H1 (cell line): ENCODE measurements at regions not wholly inside any gene's neighbourhood (a gene's known extent, or its start where the extent isn't known, plus 50 kb on each side); places are given as distances from the start of the nearest gene placed in this dataset.

Experiments
- CTCF ChIA-PET: fragments of 300-600 bp; sonication (Branson Sonifier 250); formaldehyde crosslinking; loops from one replicate; lab custom pipeline; 2021; ENCODE audit not compliant: partially characterized antibody; lab: Charles Lee
- POLR2A ChIA-PET: fragments of 300-600 bp; sonication (Branson Sonifier 250); formaldehyde crosslinking; loops from one replicate; lab custom pipeline; 2021; ENCODE audit warnings: inconsistent platforms; ENCODE audit not compliant: partially characterized antibody; lab: Charles Lee
- DNase-seq, 2 experiments: peaks; one replicate each; pipeline versions ENCODE4 v3.0.0 to v3.0.0-alpha.2; 2010 to 2022; ENCODE audit warnings: low spot score in 2 of 2, low read depth in 1 of 2, mixed read lengths in 1 of 2
- FAIRE-seq: peaks from 2 replicates; lab custom pipeline; 2011; peaks lifted over from hg19 to GRCh38; lab: Jason Lieb, UNC
- H2AFZ ChIP-seq: 2 replicates; pipeline ENCODE4 v1.8.1; 2012; ENCODE audit warnings: low read length, inconsistent platforms
- H2AK5ac ChIP-seq: 2 replicates; pipeline ENCODE4 v1.6.1; 2013; ENCODE audit warnings: low read depth, low read length
- H2BK120ac ChIP-seq: replicated peaks from 2 replicates; pipeline ENCODE3; 2013; ENCODE audit warnings: low read depth, low read length, inconsistent platforms
- H2BK12ac ChIP-seq: 2 replicates; pipeline ENCODE4 v1.6.1; 2013; ENCODE audit warnings: low read depth, low read length
- H2BK15ac ChIP-seq: 2 replicates; pipeline ENCODE4 v1.6.1; 2013; ENCODE audit warnings: low read length
- H2BK20ac ChIP-seq: 2 replicates; pipeline ENCODE4 v1.6.1; 2013; ENCODE audit warnings: low read length
- H2BK5ac ChIP-seq: 2 replicates; pipeline ENCODE4 v1.6.1; 2013; ENCODE audit warnings: low read depth, low read length
- H3K14ac ChIP-seq: 2 replicates; pipeline ENCODE4 v1.6.1; 2013; ENCODE audit warnings: inconsistent platforms; ENCODE audit not compliant: insufficient read length
- H3K18ac ChIP-seq: 2 replicates; pipeline ENCODE4 v1.6.1; 2013; ENCODE audit warnings: low read length; ENCODE audit errors: extremely low read depth
- H3K23ac ChIP-seq: 2 replicates; pipeline ENCODE4 v1.6.1; 2013; ENCODE audit warnings: inconsistent platforms; ENCODE audit not compliant: insufficient read length
- H3K23me2 ChIP-seq: 2 replicates; pipeline ENCODE4 v1.6.1; 2013; ENCODE audit warnings: low read depth, low read length
- H3K27ac ChIP-seq: 2 replicates; pipeline ENCODE4 v1.6.1; 2011; ENCODE audit warnings: low read depth, low read length, inconsistent platforms
- H3K27me3 ChIP-seq, 4 experiments: replicated peaks in 1 of 4; 1 replicate in 1 of 4; 2 replicates in 3 of 4; pipeline versions ENCODE4 v1.6.1 to v1.8.1; 2011 to 2013; ENCODE audit warnings: low read length in 3 of 4, mild to moderate bottlenecking in 3 of 4, inconsistent platforms in 2 of 4, mixed read lengths in 2 of 4, moderate library complexity in 1 of 4; ENCODE audit not compliant: control insufficient read depth in 3 of 4, insufficient read depth in 3 of 4; ENCODE audit errors: extremely low read depth in 1 of 4
- H3K36me3 ChIP-seq, 4 experiments: 2 replicates each; pipeline versions ENCODE4 v1.6.1 to v1.8.1; 2011 to 2013; ENCODE audit warnings: mild to moderate bottlenecking in 4 of 4, low read length in 3 of 4, moderate library complexity in 2 of 4, control low read depth in 1 of 4, inconsistent platforms in 1 of 4; ENCODE audit not compliant: insufficient read depth in 4 of 4, control insufficient read depth in 2 of 4
- H3K4ac ChIP-seq: replicated peaks from 2 replicates; pipeline ENCODE3; 2013; ENCODE audit warnings: low read length, low read depth, mixed read lengths, inconsistent platforms; ENCODE audit not compliant: insufficient read length
- H3K4me1 ChIP-seq, 4 experiments: replicated peaks in 1 of 4; 1 replicate in 1 of 4; 2 replicates in 3 of 4; pipeline versions ENCODE4 v1.6.1 to v1.8.1; 2011 to 2013; ENCODE audit warnings: low read length in 3 of 4, inconsistent platforms in 2 of 4, mixed read lengths in 1 of 4; ENCODE audit not compliant: insufficient read depth in 4 of 4, control insufficient read depth in 3 of 4
- H3K4me2 ChIP-seq, 2 experiments: 2 replicates each; pipeline versions ENCODE4 v1.6.1 to v1.8.1; 2011 to 2013; ENCODE audit warnings: low read depth in 2 of 2, low read length in 2 of 2, control low read depth in 1 of 2, inconsistent platforms in 1 of 2, mild to moderate bottlenecking in 1 of 2; ENCODE audit not compliant: insufficient read depth in 1 of 2
- H3K4me3 ChIP-seq, 4 experiments: fragments of 200-600, 300-600 bp in 1 of 4; sonication (generic), shearing (Covaris generic), sonication (Bioruptor Twin) in 1 of 4; 2 replicates each; pipeline versions ENCODE4 v1.5.1 to v1.8.1; 2011 to 2016; ENCODE audit warnings: low read length in 4 of 4, low read depth in 3 of 4, control low read depth in 2 of 4, inconsistent platforms in 2 of 4, mild to moderate bottlenecking in 2 of 4, mixed read lengths in 1 of 4, moderate library complexity in 1 of 4; ENCODE audit not compliant: insufficient read depth in 2 of 4; ENCODE audit errors: extremely low read depth in 1 of 4
- H3K56ac ChIP-seq: replicated peaks from 2 replicates; pipeline ENCODE3; 2013; ENCODE audit warnings: low read depth, mild to moderate bottlenecking, mixed read lengths, low read length, inconsistent platforms; ENCODE audit not compliant: insufficient read length
- H3K79me1 ChIP-seq: 2 replicates; pipeline ENCODE4 v1.6.1; 2013; ENCODE audit warnings: low read depth, low read length, control low read depth
- H3K79me2 ChIP-seq, 2 experiments: 2 replicates each; pipeline versions ENCODE4 v1.6.1 to v1.8.1; 2012 to 2013; ENCODE audit warnings: low read length in 2 of 2, mild to moderate bottlenecking in 2 of 2, inconsistent platforms in 1 of 2; ENCODE audit not compliant: insufficient read depth in 2 of 2, control insufficient read depth in 1 of 2
- H3K9ac ChIP-seq, 4 experiments: replicated peaks in 1 of 4; 1 replicate in 1 of 4; 2 replicates in 3 of 4; pipeline versions ENCODE4 v1.6.1 to v1.8.1; 2011 to 2013; ENCODE audit warnings: low read depth in 3 of 4, low read length in 3 of 4, control low read depth in 2 of 4, mild to moderate bottlenecking in 2 of 4, moderate library complexity in 2 of 4, inconsistent platforms in 1 of 4; ENCODE audit errors: extremely low read depth in 1 of 4
- H3K9me3 ChIP-seq, 2 experiments: 2 replicates each; pipeline versions ENCODE4 v1.6.1 to v1.8.1; 2012 to 2013; ENCODE audit warnings: mild to moderate bottlenecking in 2 of 2, moderate library complexity in 2 of 2, control low read depth in 1 of 2, inconsistent platforms in 1 of 2, low read depth in 1 of 2, low read length in 1 of 2, mixed read lengths in 1 of 2; ENCODE audit not compliant: insufficient read depth in 2 of 2
- H4K20me1 ChIP-seq, 2 experiments: replicated peaks in 1 of 2; 2 replicates each; pipeline versions ENCODE3 to v1.8.1; 2011 to 2013; ENCODE audit warnings: inconsistent platforms in 2 of 2, low read length in 2 of 2, mild to moderate bottlenecking in 1 of 2; ENCODE audit not compliant: insufficient read depth in 2 of 2, control insufficient read depth in 1 of 2
- H4K5ac ChIP-seq: 2 replicates; pipeline ENCODE4 v1.6.1; 2013; ENCODE audit warnings: low read length, low read depth, mixed read lengths, inconsistent platforms; ENCODE audit not compliant: insufficient read length
- H4K8ac ChIP-seq: 2 replicates; pipeline ENCODE4 v1.8.0; 2013; ENCODE audit warnings: mild to moderate bottlenecking, moderate library complexity, low read length, inconsistent platforms; ENCODE audit not compliant: insufficient read depth; ENCODE audit errors: extremely low read depth
- H4K91ac ChIP-seq: replicated peaks from 2 replicates; pipeline ENCODE3; 2013; ENCODE audit warnings: low read length, mixed read lengths, inconsistent platforms; ENCODE audit not compliant: insufficient read length
- EGR1 ChIP-seq: IDR thresholded peaks from 2 replicates; pipeline ENCODE4 v1.6.1; 2011; ENCODE audit warnings: low read depth, low read length, borderline replicate concordance
- HDAC6 ChIP-seq: IDR thresholded peaks from one replicate; pipeline ENCODE4 v1.7.1; 2012; ENCODE audit warnings: low read depth, mild to moderate bottlenecking, inconsistent platforms, low read length, moderate library complexity
- POLR2AphosphoS5 ChIP-seq: IDR thresholded peaks from 2 replicates; pipeline ENCODE4 v1.6.1; 2011; ENCODE audit warnings: low read depth, low read length
- SP4 ChIP-seq: IDR thresholded peaks from 2 replicates; pipeline ENCODE4 v1.6.1; 2012; ENCODE audit warnings: low read length, inconsistent platforms
- TAF1 ChIP-seq: IDR thresholded peaks from 2 replicates; pipeline ENCODE4 v1.6.1; 2011; ENCODE audit warnings: mild to moderate bottlenecking, low read depth, low read length
- TAF7 ChIP-seq: optimal IDR thresholded peaks from 2 replicates; pipeline ENCODE3; 2011; ENCODE audit warnings: low read depth, mild to moderate bottlenecking, inconsistent platforms, low read length, moderate library complexity, borderline replicate concordance
- TEAD4 ChIP-seq: IDR thresholded peaks from 2 replicates; pipeline ENCODE4 v1.6.1; 2012; ENCODE audit warnings: low read depth, low read length, inconsistent platforms, mixed read lengths
- WGBS, 2 experiments: shearing (Covaris generic) in 1 of 2; methylation state at CpG; one replicate each; pipeline versions ENCODE4 v1.1.6 to v1.1.7; 2013 to 2015; ENCODE audit warnings: low lambda C conversion rate in 2 of 2, mixed read lengths in 2 of 2, inconsistent platforms in 1 of 2, low coverage in 1 of 2, missing lambda C conversion rate in 1 of 2; ENCODE audit not compliant: insufficient replicate concordance in 2 of 2, insufficient coverage in 1 of 2, insufficient read length in 1 of 2; ENCODE audit errors: extremely low coverage in 1 of 2, missing lambda C conversion rate in 1 of 2; 5-methylcytosine and 5-hydroxymethylcytosine counted together

GRCh38 chr3:110307065-110307809, 764.4 kb upstream of the NECTIN3 start:
- H4K91ac ChIP-seq, result no peak overlapping the region
- H2BK5ac ChIP-seq, result no peak overlapping the region
- no peaks in the 10 kb centered on the region for H3K9me3 ChIP-seq
- no peak overlapping the region for H3K9ac ChIP-seq
- no peak overlapping the region for H3K56ac ChIP-seq
- H2AFZ ChIP-seq, result no peak overlapping the region
- CTCF ChIA-PET, result interaction anchor here (0.6 to 3.8 kb wide), 3 partner anchors 8 to 1359 kb away, joined by 3 to 22 read pairs (median 3); no protein-coding TSS in a partner anchor
- 89% methylated on average over 2 of the region's 2 CpGs; no CpG with 5 or more reads in 1 of the 2 experiments for WGBS, 2 experiments
- no peaks in the 10 kb centered on the region for H3K79me1 ChIP-seq
- H2BK12ac ChIP-seq, result no peak overlapping the region
- no peak overlapping the region for H3K4me2 ChIP-seq
- H3K18ac ChIP-seq, result no peak overlapping the region
- no peaks in the 10 kb centered on the region for H3K4me1 ChIP-seq
- no peak overlapping the region for H3K23ac ChIP-seq
- POLR2A ChIA-PET, result no interaction called here
- H3K4ac ChIP-seq, result no peak overlapping the region
- no peaks in the 10 kb centered on the region for H3K79me2 ChIP-seq
- H2BK20ac ChIP-seq, result no peak overlapping the region
- no peak overlapping the region for H2BK15ac ChIP-seq
- no peak overlapping the region for H3K14ac ChIP-seq
- no peak for DNase-seq
- no peak overlapping the region for H3K27ac ChIP-seq
- H2BK120ac ChIP-seq, result no peak overlapping the region
- no peak overlapping the region for H4K5ac ChIP-seq
- no peaks in the 10 kb centered on the region for H3K23me2 ChIP-seq
- no peaks in the 10 kb centered on the region for H3K27me3 ChIP-seq
- H2AK5ac ChIP-seq, result no peak overlapping the region
- H4K8ac ChIP-seq, result no peak overlapping the region
- no peaks in the 10 kb centered on the region for H4K20me1 ChIP-seq
- H3K4me3 ChIP-seq, result no peak overlapping the region
- FAIRE-seq, result no peak
- no peaks in the 10 kb centered on the region for H3K36me3 ChIP-seq
- TF ChIP-seq HDAC6 (no peak), POLR2AphosphoS5 (no peak), SP4 (no peak), TEAD4 (no peak), TAF7 (no peak), EGR1 (no peak), TAF1 (no peak)
